PC-9 (cell line): ENCODE measurements at regions not wholly inside any gene's neighbourhood (a gene's known extent, or its start where the extent isn't known, plus 50 kb on each side); places are given as distances from the start of the nearest gene placed in this dataset.

ENCODE experiments used
- CTCF ChIP-seq: fragments of 200-600 bp; sonication (generic); conservative IDR thresholded peaks from 2 replicates; pipeline ENCODE4 v1.6.1; 2017; ENCODE audit warnings: mixed run types, antibody characterized with exemption, mild to moderate bottlenecking, moderate library complexity
- EZH2 ChIP-seq: fragments of 200-600 bp; sonication (generic); IDR thresholded peaks from 2 replicates; pipeline ENCODE4 v1.8.0; 2017; ENCODE audit warnings: antibody characterized with exemption, low read depth

- TF ChIP-seq CTCF, result no peak
- no peak for TF ChIP-seq EZH2
Measured at GRCh38 chr20:17863577-17864292, 104.9 kb downstream of the SNX5 start.
